ENCODE measurements at regions not wholly inside any gene's neighbourhood (a gene's known extent, or its start where the extent isn't known, plus 50 kb on each side); places are given as distances from the start of the nearest gene placed in this dataset.

DNA sequence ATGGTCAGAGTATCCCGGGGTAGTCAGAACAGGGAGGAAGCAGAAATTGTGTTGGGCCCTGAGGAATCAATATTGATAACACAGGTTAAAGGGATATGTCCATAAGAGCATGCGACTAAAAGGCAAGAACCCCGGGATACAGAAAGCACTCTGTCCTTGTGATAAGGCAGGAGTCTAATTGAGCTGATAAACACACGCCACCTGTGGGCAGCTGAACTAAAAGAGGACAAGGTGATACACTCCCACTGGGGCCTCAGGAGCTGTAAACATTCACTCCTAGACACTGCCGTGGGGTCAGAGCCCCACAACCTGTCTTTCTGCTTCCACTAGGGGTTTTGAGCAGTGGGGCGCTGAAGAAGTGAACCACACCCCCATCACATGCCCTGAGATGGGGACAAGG, 144.7 kb upstream of the MPDZ start:
- POLR2A ChIA-PET, result no interaction called here
- CTCF ChIA-PET, result interaction anchor here (0.5 to 0.9 kb wide), 5 partner anchors 72 to 1228 kb away, joined by 3 to 4 read pairs (median 3); no protein-coding TSS in a partner anchor

GRCh38 chr9:13414349-13414748, 134.9 kb upstream of the MPDZ start:
- H3K36me3 ChIP-seq (ENCODE audit: control insufficient read depth in 2 of 2, insufficient read depth in 1 of 2, low read length in 2 of 2), result no peaks in the 10 kb centered on the region
- CTCF ChIA-PET, result interaction anchor here (1.9 kb wide), 1 partner anchor 13 kb away, joined by 7 read pairs; no protein-coding TSS in a partner anchor
- H3K9me3 ChIP-seq (ENCODE audit: control insufficient read depth, insufficient read depth, low read depth, low read length), result no peaks in the 10 kb centered on the region
- H3K4me1 ChIP-seq (ENCODE audit: control insufficient read depth, insufficient read depth, low read length), result peaks cover 9% of the 10 kb centered on the region
- no peak for TF ChIP-seq ZNF426 (tag by site-specific recombination; IDR thresholded peaks at IDR 0.05)
- no peak for TF ChIP-seq GFI1B (tag by site-specific recombination; IDR thresholded peaks at IDR 0.05)
- no peak for TF ChIP-seq ZNF510 (tag by site-specific recombination; IDR thresholded peaks at IDR 0.05; ENCODE audit: insufficient replicate concordance)
- no peak for TF ChIP-seq YY1 (tag by site-specific recombination; IDR thresholded peaks at IDR 0.05)
- no peak for TF ChIP-seq GLI2 (tag by site-specific recombination; IDR thresholded peaks at IDR 0.05; ENCODE audit: borderline replicate concordance, low read depth)
- no peak for TF ChIP-seq ZSCAN30 (tag by site-specific recombination; IDR thresholded peaks at IDR 0.05)
- TF ChIP-seq, protein P1, sequence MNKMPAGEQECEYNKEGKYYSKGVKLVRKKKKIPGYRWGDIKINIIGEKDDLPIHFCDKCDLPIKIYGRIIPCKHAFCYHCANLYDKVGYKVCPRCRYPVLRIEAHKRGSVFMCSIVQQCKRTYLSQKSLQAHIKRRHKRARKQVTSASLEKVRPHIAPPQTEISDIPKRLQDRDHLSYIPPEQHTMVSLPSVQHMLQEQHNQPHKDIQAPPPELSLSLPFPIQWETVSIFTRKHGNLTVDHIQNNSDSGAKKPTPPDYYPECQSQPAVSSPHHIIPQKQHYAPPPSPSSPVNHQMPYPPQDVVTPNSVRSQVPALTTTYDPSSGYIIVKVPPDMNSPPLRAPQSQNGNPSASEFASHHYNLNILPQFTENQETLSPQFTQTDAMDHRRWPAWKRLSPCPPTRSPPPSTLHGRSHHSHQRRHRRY (tag by site-specific recombination; IDR thresholded peaks at IDR 0.05), result no peak
- no peak overlapping the region for H3K4me3 ChIP-seq (ENCODE audit: low read depth, low read length)
- no peak overlapping the region for H3K27ac ChIP-seq (ENCODE audit: extremely low read depth, low read depth, low read length)
- POLR2A ChIA-PET, result no interaction called here

More for the DNA sequence above, 144.7 kb upstream of the MPDZ start:
- no peaks in the 10 kb centered on the region for H3K36me3 ChIP-seq (ENCODE audit: control insufficient read depth in 2 of 2, insufficient read depth in 1 of 2, low read length in 2 of 2)
- no peak overlapping the region for H3K4me3 ChIP-seq (ENCODE audit: low read depth, low read length)
- H3K27ac ChIP-seq (ENCODE audit: extremely low read depth, low read depth, low read length), result no peak overlapping the region
- H3K4me1 ChIP-seq (ENCODE audit: control insufficient read depth, insufficient read depth, low read length), result 0 out of 2 replicates have a peak, but pooled peaks cover 4% of the 10 kb centered on the region
- no peaks in the 10 kb centered on the region for H3K9me3 ChIP-seq (ENCODE audit: control insufficient read depth, insufficient read depth, low read depth, low read length)
- TF ChIP-seq SALL2 (tag by site-specific recombination; IDR thresholded peaks at IDR 0.05; ENCODE audit: borderline replicate concordance) (no peak), WT1 (tag by site-specific recombination; IDR thresholded peaks at IDR 0.05) (no peak), CTCF (tag by site-specific recombination; IDR thresholded peaks at IDR 0.05) (peak; percentile 25; the same call in 1 of the 2 replicates), ZNF404 (tag by site-specific recombination; IDR thresholded peaks at IDR 0.05) (no peak), ZNF433 (tag by site-specific recombination; IDR thresholded peaks at IDR 0.05; ENCODE audit: low read depth) (no peak), ZNF16 (tag by site-specific recombination; IDR thresholded peaks at IDR 0.05; ENCODE audit: low read depth) (no peak)
- TF ChIP-seq, protein P2, sequence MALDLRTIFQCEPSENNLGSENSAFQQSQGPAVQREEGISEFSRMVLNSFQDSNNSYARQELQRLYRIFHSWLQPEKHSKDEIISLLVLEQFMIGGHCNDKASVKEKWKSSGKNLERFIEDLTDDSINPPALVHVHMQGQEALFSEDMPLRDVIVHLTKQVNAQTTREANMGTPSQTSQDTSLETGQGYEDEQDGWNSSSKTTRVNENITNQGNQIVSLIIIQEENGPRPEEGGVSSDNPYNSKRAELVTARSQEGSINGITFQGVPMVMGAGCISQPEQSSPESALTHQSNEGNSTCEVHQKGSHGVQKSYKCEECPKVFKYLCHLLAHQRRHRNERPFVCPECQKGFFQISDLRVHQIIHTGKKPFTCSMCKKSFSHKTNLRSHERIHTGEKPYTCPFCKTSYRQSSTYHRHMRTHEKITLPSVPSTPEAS (tag by site-specific recombination; IDR thresholded peaks at IDR 0.05), result no peak

DNA sequence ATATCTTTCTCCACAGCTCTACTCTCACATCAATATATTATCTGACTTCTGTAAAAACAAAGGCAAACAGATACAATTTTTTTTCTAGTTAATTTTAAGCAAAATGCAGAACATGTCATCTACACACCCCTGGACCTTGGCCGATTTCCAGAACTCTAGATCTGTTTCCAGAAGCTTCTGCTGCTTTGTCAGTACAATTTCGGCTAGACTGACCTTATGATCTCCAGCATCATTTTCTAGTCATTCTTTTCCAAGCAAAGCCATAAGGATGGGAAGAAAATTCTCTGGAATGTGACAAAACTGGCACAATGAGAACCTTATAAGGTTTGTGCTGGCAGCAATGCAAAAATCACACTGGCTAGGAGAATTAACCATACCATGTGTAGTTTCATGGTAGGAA, 132.8 kb upstream of the MPDZ start:
- Histone ChIP-seq H3K36me3 (ENCODE audit: control insufficient read depth in 2 of 2, insufficient read depth in 1 of 2, low read length in 2 of 2) (no peaks in the 10 kb centered on the region), H3K4me1 (ENCODE audit: control insufficient read depth, insufficient read depth, low read length) (peaks cover 9% of the 10 kb centered on the region), H3K4me3 (ENCODE audit: low read depth, low read length) (no peak overlapping the region), H3K27ac (ENCODE audit: extremely low read depth, low read depth, low read length) (no peak overlapping the region), H3K9me3 (ENCODE audit: control insufficient read depth, insufficient read depth, low read depth, low read length) (no peaks in the 10 kb centered on the region)
- CTCF ChIA-PET, result interaction anchor here (0.5 to 1.3 kb wide), 6 partner anchors 12 to 497 kb away, joined by 3 to 6 read pairs (median 3); no protein-coding TSS in a partner anchor
- POLR2A ChIA-PET, result no interaction called here
- TF ChIP-seq ZNF223 (tag by site-specific recombination; IDR thresholded peaks at IDR 0.05), result no peak
- TF ChIP-seq ZNF184 (tag by site-specific recombination; IDR thresholded peaks at IDR 0.05), result no peak
- TF ChIP-seq ZNF221 (tag by site-specific recombination; IDR thresholded peaks at IDR 0.05; ENCODE audit: borderline replicate concordance), result no peak
- TF ChIP-seq BCL6B (tag by site-specific recombination; IDR thresholded peaks at IDR 0.05), result no peak

Data from HEK293 (cell line).